Heart left ventricle (tissue), 16 donors: ENCODE measurements at regions not wholly inside any gene's neighbourhood (a gene's known extent, or its start where the extent isn't known, plus 50 kb on each side); places are given as distances from the start of the nearest gene placed in this dataset.
A peak's percentile ranks its signal among the peaks of the same experiment; 100 is the strongest.

Experiments used
- ATAC-seq, 4 donors: fragments of 200-7000 bp; cut with Tn5 transposase; one replicate each; pipeline ENCODE4 v1.9.1; 2020 to 2022; ENCODE audit warnings: moderate library complexity in 4 of 4, mild to moderate bottlenecking in 3 of 4, moderate number of reproducible peaks in 1 of 4
- DNase-seq, 5 donors: peaks; one replicate each; pipeline ENCODE4 v3.0.0-alpha.2; 2020
- H3K27ac ChIP-seq, 12 donors: fragments of 200-600 bp; sonication (generic) in 4 of 12; one replicate each; pipeline versions ENCODE4 v1.5.0 to v1.8.0; 2016 to 2022; ENCODE audit warnings: mild to moderate bottlenecking in 2 of 12
- H3K27me3 ChIP-seq, 9 donors: fragments of 200-600 bp; sonication (generic) in 2 of 9; one replicate each; pipeline versions ENCODE4 v1.5.1 to v1.8.0; 2016 to 2022; ENCODE audit warnings: mild to moderate bottlenecking in 3 of 9
- H3K36me3 ChIP-seq, 9 donors: fragments of 200-600 bp; sonication (generic) in 2 of 9; one replicate each; pipeline versions ENCODE4 v1.5.0 to v1.8.0; 2018 to 2022; ENCODE audit warnings: mild to moderate bottlenecking in 2 of 9
- H3K4me1 ChIP-seq, 12 donors: fragments of 200-600 bp; sonication (generic) in 4 of 12; one replicate each; pipeline versions ENCODE4 v1.5.0 to v1.8.0; 2016 to 2022; ENCODE audit warnings: mild to moderate bottlenecking in 3 of 12
- H3K4me3 ChIP-seq, 12 donors: fragments of 200-600 bp; sonication (generic) in 4 of 12; one replicate each; pipeline versions ENCODE4 v1.5.0 to v1.8.0; 2017 to 2022; ENCODE audit warnings: mild to moderate bottlenecking in 9 of 12, moderate library complexity in 4 of 12
- H3K9me3 ChIP-seq, 12 donors: fragments of 200-600 bp; sonication (generic) in 4 of 12; one replicate each; pipeline versions ENCODE4 v1.5.0 to v1.8.0; 2016 to 2022; ENCODE audit warnings: mild to moderate bottlenecking in 1 of 12
- POLR2A ChIP-seq, 2 donors: fragments of 450-650 bp; IDR thresholded peaks; one replicate each; pipeline ENCODE4 v1.6.1; 2017; ENCODE audit warnings: antibody characterized with exemption in 2 of 2, mild to moderate bottlenecking in 2 of 2, moderate library complexity in 2 of 2
- WGBS, 4 donors: extraction: QIAGEN DNeasy Blood & Tissue Kit in 2 of 4; methylation state at CpG; one replicate each; pipeline versions ENCODE4 v1.1.5 to v1.1.7; 2013 to 2018; 5-methylcytosine and 5-hydroxymethylcytosine counted together
- intact Hi-C, 10 donors: fragments of 100-400 bp; cut with DNase I; formaldehyde crosslinking; loops; one replicate each; pipeline versions ENCODE4 v1.11.1 to v1.14.2; 2022
- TF ChIP-seq, protein P1 (sequence below), 12 donors: fragments of 200-600 bp; sonication (generic) in 4 of 12; IDR thresholded peaks; one replicate each; pipeline versions ENCODE4 v1.5.0 to v1.8.0; 2018 to 2022; ENCODE audit warnings: antibody characterized with exemption in 12 of 12, mild to moderate bottlenecking in 5 of 12
- donor health status: ischemic (EF 13 %, LVEDD 7.1; RV severe dilation, severe dysfunction).
- donor health status: healthy with polysubstance abuse.
- donor health status: DM: no; HTN: yes; CAD: no.
- donor health status: DM: no; HTN: no; CAD: no.
- donor health status: ischemic (EF 25% LVEDD 6.9; RV normal size, moderate dysfunction).
- donor health status: ischemic (EF 25% LVEDD 5.7; RV mildly dilated, moderate dysfunction).
- donor health status: healthy.
- donor health status: DM: yes; HTN: yes; CAD: no.
- donor health status: ischemic (EF 35%, LVEDD 5.7; RV mildly dilated, moderate dysfunction).
- donor health status: nonischemic (EF 11% LVEDD 7.7; RV severe dilation, severe dysfunction).
- donor health status: DM: yes; HTN: yes; CAD: no.
- donor health status: PGD.
- donor health status: ischemic (EF 29% LVEDD 5.4; RV normal size, mild dysfunction).
- donor health status: nonischemic (EF 23%, LVEDD 6.1; RV moderate dilation, normal function).

DNA sequence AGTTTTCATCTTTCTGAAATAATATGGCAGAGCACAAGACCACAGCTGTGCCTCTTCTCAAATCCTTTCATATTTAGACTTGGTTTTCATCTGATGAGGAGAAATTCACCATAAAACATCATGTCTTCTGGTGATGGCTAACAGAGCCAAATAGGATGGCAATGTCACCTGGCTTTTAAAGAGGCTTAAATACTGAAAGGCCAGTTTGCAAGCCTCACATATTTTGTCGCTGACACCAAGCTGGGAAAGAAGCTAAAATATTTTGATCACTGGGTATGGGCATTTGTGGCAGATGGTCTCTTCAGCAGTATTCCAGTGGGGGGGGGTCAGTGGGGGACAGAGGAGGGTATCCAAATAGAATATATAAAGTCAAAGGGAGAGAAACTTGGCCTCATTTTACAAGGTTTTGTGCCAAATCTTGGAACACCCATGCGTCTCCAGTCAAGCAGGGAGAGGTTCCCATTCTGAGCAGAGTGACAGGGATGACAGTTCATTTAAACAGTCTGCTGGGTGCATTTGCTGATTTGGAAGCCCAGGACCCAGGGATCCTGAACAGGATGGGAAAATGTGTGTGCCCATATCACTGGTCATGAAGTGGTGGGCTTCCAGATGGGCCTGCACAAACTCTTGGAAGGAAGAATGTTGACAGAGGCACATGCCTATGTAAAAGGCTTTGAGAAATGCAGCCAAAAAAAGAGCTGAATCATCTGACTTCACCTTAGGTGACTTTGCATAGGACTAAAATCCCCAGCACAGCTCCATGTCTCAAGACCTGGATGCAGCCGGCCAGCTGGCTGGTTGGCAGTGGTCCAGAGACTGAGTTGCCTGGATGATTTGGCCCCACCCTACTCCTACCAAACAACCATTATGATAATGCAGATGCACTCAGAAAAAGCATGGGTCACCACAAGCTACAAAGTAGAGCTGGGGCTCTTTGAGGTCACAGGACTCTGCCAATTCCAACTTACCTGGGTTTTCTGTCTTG, 484.4 kb upstream of the NR3C2 start:
- H3K9me3 ChIP-seq: peaks cover 0 to 14% (median 0%) of the 10 kb centered on the region in 12 donors
- DNase-seq (peak; percentile 25 to 73 (median 54)), ATAC-seq (peak in 3 of 4 donors; percentile 53 to 59 (median 57))
- no peak overlapping the region for H3K27ac ChIP-seq
- H3K4me1 ChIP-seq: peaks cover 0 to 7% (median 0%) of the 10 kb centered on the region in 12 donors
- intact Hi-C loops: no loop called here
- no peak overlapping the region for H3K4me3 ChIP-seq
- TF ChIP-seq, protein P1, sequence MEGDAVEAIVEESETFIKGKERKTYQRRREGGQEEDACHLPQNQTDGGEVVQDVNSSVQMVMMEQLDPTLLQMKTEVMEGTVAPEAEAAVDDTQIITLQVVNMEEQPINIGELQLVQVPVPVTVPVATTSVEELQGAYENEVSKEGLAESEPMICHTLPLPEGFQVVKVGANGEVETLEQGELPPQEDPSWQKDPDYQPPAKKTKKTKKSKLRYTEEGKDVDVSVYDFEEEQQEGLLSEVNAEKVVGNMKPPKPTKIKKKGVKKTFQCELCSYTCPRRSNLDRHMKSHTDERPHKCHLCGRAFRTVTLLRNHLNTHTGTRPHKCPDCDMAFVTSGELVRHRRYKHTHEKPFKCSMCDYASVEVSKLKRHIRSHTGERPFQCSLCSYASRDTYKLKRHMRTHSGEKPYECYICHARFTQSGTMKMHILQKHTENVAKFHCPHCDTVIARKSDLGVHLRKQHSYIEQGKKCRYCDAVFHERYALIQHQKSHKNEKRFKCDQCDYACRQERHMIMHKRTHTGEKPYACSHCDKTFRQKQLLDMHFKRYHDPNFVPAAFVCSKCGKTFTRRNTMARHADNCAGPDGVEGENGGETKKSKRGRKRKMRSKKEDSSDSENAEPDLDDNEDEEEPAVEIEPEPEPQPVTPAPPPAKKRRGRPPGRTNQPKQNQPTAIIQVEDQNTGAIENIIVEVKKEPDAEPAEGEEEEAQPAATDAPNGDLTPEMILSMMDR (IDR thresholded peaks at IDR 0.05): no peak
- TF ChIP-seq POLR2A (IDR thresholded peaks at IDR 0.05): no peak
- no peaks in the 10 kb centered on the region for H3K36me3 ChIP-seq
- no peaks in the 10 kb centered on the region for H3K27me3 ChIP-seq
- 58 to 72% (median 64%) methylated on average over 3 of the region's 3 CpGs for WGBS, 4 donors

DNA sequence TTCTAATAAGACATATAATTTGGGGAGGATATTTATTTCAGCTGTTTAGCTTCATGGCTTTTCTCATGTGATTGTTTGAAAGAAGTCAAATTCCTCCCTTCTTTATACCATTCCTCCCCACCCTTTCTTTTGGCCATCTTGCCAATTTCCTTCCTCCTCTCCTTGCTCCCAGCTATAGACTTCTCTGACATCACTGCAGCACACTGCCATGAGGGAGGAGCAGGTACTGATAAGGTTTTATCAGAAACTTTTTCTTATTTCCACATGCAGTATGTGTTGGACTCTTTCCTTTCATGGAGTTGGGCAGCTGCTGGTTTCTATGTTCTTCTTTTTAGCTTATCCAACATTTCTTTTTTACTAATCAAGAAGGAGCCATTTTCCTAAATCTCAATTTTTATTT, 481.7 kb upstream of the NR3C2 start:
- no peak for TF ChIP-seq POLR2A (IDR thresholded peaks at IDR 0.05)
- TF ChIP-seq, protein P1 (IDR thresholded peaks at IDR 0.05): no peak
- ATAC-seq (no peak), DNase-seq (no peak)
- Histone ChIP-seq H3K27ac (no peak overlapping the region), H3K27me3 (no peaks in the 10 kb centered on the region), H3K9me3 (no peaks in the 10 kb centered on the region), H3K4me3 (no peak overlapping the region), H3K36me3 (no peaks in the 10 kb centered on the region), H3K4me1 (peaks cover 0 to 7% (median 0%) of the 10 kb centered on the region in 12 donors)
- intact Hi-C loops: no loop called here

DNA sequence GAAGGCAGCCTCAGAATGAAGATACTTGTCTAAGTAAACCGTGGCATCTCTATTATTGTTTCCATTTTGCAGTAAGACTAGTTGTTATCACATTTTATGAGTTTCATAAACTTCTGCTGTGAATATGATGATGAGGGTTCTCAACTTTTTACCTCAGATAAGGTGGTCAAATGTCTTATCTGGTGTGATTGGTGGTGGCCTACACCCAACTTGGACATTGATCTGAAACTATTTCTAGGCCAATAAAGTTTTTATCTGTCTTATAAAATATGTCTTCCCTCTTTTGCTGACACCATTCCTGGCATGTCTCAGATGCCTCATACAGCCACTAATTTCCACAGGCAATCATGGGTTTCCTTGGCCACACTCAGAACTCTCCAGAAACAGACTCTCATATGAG, 480.3 kb upstream of the NR3C2 start:
- H3K27me3 ChIP-seq: no peaks in the 10 kb centered on the region

DNA sequence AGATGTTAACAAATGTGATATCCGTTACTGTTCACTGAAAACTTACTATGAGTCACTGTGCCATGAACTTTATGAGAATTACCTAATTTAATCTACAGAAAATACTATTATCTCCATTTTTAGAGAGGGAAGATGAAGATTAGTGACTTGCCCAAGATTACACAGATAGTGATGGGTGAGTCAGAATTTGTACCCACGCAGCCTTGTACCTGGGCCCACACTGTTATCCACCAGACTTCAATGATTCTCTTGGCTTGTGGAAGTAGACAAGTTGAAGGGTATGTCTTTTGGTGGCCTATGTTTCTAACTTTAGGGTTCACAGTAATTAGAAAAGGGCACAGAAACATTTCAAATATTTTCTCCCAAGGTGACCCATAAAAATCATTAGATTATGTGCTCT, 472.5 kb upstream of the NR3C2 start:
- intact Hi-C loops: no loop called here
- 91 to 99% (median 93%) methylated on average over 2 of the region's 2 CpGs for WGBS, 4 donors
- H3K27ac ChIP-seq: no peak overlapping the region
- H3K4me3 ChIP-seq: no peak overlapping the region
- DNase-seq (no peak), ATAC-seq (no peak)
- H3K27me3 ChIP-seq: no peaks in the 10 kb centered on the region
- TF ChIP-seq, protein P1 (IDR thresholded peaks at IDR 0.05): no peak
- no peak for TF ChIP-seq POLR2A (IDR thresholded peaks at IDR 0.05)
- H3K4me1 ChIP-seq: no peaks in the 10 kb centered on the region
- no peaks in the 10 kb centered on the region for H3K9me3 ChIP-seq
- H3K36me3 ChIP-seq: no peaks in the 10 kb centered on the region

More for the DNA sequence above, 480.3 kb upstream of the NR3C2 start:
- ATAC-seq (no peak), DNase-seq (no peak)
- intact Hi-C loops: no loop called here
- 80 to 89% (median 83%) methylated on average over 1 of the region's 1 CpG for WGBS, 4 donors
- Histone ChIP-seq H3K27ac (no peak overlapping the region), H3K4me1 (peaks cover 0 to 7% (median 0%) of the 10 kb centered on the region in 12 donors), H3K9me3 (no peaks in the 10 kb centered on the region), H3K36me3 (no peaks in the 10 kb centered on the region), H3K4me3 (no peak overlapping the region)
- TF ChIP-seq POLR2A (IDR thresholded peaks at IDR 0.05): no peak
- TF ChIP-seq, protein P1 (IDR thresholded peaks at IDR 0.05): no peak
